ENCODE measurements at regions not wholly inside any gene's neighbourhood (a gene's known extent, or its start where the extent isn't known, plus 50 kb on each side); places are given as distances from the start of the nearest gene placed in this dataset.

- TF ChIP-seq POLR2AphosphoS5 (IDR thresholded peaks at IDR 0.05; ENCODE audit: low read depth, low read length) (no peak), POLR2A (IDR thresholded peaks at IDR 0.05; ENCODE audit: low read depth, low read length) (no peak)
Observed at GRCh38 chr4:188606635-188607034, 467.4 kb downstream of the TRIML1 start.

Measured in GM12892 (cell line).